HG02884 (cell line): ENCODE measurements at regions not wholly inside any gene's neighbourhood (a gene's known extent, or its start where the extent isn't known, plus 50 kb on each side); places are given as distances from the start of the nearest gene placed in this dataset.

Source experiments
- ATAC-seq: cut with Tn5 transposase; IDR thresholded peaks from one replicate; pipeline ENCODE4 v1.9.1; 2021; ENCODE audit warnings: mild to moderate bottlenecking, moderate library complexity; ENCODE audit not compliant: unreplicated experiment

DNA sequence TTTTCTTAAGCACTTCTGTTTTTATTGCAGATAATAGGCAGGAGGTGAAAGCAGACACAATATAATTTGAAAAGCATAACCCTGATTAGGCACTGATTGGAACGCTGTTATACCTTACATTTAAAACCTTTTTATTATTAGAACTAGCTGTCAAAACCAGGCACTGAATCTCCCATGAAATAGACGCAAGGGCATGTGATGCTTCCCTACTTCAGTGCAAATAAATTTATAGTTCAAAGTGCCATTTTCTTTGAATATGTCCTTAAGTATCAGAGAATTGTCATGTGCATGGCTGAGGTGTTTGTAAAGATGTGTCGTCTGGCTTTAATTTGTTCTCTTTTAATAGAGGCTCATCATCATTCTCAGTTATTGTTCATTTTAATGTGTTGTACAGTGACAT is 386.0 kb downstream of the NR2F2 start:
- ATAC-seq: no peak

DNA sequence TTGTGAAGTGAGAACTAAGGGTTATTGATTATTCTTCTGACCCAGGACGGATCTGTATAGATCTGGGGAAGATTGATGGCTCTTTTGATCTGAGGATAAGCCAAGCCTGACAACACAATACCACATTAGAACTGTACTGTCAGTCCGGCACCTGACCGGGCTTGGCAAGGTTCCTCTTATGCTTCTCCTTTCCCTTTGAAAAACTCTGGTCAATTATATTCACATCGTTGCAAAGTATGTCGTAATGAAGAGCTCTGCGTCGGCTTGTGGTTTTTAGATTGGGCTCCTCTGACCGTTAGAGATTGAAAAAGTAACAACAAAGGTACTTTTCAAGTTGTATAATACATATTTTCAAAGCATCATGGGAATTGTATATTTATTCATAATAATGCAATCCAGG is 389.8 kb downstream of the NR2F2 start:
- no peak for ATAC-seq

DNA sequence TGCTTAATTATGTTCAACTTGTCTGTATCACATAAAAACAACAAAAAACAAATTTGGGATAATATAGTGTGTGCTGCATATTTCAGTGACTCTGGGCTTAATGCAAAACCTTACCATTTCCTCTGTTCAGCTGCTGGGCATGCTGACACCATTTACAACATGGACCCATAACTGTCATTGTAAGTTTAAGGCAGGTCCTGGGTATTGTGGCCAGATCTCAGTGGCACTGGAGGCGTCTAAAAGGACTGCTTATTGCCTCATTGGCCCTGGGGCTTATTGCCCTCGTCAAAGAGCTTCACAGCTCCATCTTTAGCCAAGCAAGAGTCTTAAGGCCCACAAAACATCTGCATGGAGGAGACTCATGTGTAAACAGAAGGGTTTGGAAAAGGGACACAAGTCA is 390.2 kb downstream of the NR2F2 start:
- ATAC-seq: no peak

DNA sequence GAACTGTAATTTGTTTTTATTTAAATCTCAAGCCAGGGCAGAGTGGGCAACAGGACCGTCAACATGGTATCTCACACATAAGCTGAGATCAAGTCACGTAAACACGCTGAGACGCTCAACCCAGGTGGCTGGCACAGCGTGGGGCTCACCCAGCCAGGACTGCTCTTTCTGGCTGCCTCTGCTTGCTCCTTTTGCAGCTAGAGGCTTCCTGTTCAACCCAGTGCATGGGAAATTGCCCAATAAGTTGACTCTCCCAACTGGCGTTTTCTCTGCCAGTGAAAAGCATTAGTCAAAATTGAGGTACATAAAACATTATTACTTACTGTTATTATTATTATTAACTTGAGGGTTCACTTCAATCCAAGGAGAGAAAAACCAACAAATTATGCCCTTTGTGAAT is 398.1 kb downstream of the NR2F2 start:
- ATAC-seq: no peak

DNA sequence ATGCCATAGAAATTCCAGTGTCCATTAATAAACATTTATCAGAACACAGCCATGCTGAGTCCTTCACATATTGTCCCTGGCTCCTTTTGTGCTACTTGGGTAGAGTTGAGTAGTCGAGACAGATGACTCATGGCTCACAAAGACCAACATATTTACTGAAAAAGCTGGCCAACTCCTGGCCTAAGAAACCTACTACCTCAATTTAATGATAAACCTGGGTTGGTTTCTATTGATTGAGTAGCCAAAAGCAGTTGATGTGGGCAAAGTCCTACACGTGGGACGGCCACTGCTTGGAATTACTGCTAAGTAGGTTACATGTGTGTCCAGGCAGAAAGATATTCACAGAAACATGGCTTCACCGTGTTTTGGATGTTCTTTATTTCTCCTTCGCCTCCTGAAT is 402.2 kb downstream of the NR2F2 start:
- no peak for ATAC-seq

DNA sequence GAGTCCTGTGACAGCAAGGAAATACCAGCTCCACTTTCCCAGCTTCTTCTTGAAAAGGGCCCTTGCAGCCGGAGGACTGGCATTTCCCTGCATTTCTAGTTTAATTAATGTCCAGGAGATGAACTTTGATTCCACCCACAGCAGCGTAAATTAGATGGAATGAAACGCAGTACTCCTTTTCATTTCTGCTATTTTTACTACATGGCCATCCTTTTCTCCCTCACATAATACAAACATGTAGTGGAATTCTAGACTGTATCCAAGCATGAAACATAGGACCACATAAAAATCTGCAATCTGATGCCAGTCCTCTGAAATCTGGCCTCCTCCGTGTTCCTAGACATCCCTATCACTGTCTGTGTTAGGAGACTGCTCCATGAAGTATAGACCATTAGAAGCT is 403.2 kb downstream of the NR2F2 start:
- ATAC-seq: no peak

DNA sequence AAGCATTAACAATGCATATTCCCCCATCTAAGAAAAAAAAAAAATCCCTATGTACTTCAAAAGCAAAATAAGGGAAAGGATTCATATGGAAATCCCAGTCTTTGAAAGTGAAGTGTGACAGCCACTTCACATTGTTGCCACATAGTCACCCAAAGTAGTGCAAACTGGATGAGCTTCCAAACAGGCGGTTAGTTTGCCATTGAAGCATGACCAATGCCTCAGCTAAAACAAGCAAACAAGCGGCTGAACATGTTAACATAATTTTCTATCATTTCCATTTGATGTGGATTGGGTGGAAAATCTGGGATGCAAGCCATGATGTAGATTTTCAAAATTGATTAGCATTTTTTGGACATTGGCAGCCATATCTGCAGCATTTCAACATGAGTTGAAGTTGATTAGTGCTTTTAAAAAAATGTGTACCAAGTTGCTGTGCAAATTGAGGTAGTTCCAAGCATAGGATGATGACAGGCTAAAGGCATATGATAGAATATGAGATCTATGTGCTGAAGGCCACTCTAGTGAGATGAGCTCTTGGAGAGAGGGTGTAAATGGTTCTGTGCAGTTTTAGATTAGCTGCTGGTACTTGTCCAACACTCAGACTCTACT is 405.2 kb downstream of the NR2F2 start:
- ATAC-seq: no peak

DNA sequence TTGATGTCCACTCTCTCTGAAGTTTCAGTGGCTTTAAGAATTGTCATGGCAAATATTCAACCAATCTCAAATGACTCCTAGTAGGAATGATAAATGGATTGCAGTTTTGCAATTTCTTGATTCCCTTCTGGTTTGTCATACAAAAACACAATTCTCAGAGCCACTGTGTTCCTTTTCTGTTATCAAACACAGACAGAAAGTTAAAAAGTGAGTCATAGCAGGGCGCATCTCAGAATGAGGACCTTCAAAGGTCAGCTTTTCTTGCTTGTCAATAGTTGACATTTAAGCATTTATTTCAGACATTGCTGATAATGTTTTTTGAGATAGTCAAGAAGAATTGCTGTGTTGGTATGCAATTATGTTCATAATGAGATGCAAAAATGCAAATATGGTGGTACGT is 405.9 kb downstream of the NR2F2 start:
- no peak for ATAC-seq

DNA sequence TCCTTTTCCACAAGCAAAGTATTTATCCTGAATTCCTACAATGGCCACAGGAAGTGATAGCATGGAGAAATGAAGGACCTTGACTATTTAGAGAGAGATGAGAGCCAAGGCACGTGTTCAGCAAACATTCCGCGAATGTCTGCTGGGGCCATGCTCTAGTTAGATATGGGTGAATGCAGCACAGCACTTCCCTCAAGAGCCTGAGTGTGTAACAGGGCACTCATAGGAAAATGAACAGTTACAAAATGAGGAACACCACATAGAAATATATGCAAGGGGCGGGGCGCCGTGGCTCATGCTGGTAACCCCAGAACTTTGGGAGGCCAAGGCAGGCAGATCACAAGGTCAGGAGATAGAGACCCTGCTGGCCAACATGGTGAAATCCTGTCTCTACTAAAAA is 406.9 kb downstream of the NR2F2 start:
- no peak for ATAC-seq

DNA sequence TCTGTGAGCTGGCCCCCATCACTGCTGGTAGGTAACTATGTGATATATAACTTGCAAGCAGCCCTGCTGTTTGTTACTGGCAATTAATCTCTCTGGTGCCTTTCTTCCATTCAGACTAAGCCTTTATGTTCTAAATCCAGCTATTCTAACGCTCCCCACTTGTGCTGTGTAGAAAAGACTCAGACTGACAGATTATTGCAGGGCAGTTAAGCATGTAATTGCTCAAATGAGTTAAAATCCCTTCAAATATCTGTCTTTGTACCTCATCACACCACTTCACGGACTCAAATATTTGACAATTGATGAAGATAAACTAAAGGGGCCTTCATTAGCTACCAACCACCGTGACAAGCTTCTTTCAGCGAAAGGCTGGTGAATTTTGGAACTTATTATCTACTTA is 416.2 kb downstream of the NR2F2 start:
- ATAC-seq: no peak

DNA sequence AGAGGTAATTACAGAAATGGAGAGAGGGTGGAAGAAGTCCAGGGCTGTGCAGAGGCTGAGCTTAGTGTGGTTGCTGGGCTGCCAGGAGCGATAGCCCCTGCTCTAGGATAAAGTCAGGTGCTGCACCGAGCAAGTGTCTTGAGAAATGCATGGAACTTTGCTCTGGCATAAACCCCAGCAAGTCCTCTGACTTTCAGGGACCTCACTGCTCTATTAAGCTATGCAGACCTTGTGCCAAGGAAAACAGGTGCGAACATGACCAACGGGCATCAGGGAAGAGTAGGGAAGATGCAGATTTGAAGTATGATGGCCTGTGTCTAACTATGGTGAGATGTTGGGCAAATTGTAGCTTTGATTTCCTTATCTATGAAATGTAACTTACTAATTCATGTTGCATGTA is 416.8 kb downstream of the NR2F2 start:
- ATAC-seq: no peak

DNA sequence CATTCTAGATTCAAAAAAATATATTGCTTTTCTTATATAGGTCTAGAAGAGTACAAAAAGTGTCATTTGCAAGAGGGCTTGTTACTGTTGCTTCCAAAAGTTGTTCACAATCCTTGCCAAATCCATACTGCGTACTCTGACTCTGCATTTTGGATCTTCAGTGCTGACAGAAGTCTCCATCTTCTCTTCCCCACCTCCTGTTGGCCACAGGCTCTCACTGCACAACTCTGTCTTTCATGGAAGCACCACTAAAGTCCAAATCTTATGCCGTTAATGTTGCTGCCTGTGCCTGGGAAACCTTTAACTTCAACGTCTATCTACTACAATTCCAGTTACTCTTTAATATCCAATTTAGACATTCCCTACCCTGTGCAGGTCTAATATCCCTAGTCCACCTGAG is 419.9 kb downstream of the NR2F2 start:
- ATAC-seq: no peak

DNA sequence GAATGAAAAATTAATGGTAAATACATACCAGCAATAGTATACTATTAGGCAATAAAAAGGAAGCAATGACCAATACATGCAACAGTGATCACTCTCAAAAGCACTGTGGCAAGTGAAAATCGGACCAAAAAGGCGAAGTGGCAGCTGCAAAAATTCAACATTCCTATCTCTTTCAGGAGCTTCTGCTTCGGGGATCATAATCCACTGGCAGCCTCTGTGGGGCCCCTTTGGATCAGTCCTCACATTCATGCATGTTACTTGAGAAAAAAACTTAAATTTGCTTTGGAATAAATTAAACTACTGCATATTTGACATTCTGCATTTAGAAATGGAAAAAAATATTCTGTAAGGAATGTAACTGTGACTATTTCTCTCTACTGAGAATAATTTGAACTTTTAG is 425.6 kb downstream of the NR2F2 start:
- no peak for ATAC-seq

DNA sequence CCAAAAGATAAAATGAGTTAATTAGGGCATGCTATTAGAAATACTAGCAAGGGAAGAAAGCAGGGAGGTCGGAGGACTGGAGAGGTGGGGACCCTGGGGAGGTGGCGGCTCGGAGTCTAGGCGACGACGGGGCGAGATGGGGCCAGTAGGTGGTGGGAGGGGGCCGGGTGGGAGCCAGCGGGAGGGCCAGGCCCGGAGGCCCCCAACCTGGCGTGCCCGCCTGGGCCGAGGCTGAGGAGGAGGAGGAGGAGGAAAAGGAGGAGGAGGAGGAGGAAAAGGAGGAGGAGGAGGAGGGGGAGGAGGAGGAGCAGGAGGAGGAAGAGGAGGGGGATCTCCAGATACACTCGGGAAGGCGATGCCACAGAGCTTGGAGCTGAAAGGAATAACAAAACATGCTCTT is 426.2 kb downstream of the NR2F2 start:
- no peak for ATAC-seq

DNA sequence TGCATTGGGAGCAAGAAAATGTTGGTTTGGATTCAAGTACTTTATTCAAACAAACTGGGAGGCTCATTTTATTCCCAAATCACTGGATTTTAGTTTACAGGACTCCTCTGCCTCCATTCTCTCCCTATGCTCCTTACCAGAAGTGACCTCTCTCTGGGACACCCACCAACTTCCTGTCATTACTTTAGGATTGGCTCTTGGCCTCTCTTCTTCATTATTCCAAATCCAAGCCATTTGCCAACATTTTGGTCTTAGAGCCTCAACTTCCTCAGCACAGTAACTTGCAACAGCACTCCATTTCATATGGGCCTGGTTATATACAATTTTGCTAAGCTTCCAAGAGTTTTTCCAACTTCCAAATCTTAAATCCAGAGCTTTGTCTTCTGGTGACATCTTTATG is 432.1 kb downstream of the NR2F2 start:
- no peak for ATAC-seq

DNA sequence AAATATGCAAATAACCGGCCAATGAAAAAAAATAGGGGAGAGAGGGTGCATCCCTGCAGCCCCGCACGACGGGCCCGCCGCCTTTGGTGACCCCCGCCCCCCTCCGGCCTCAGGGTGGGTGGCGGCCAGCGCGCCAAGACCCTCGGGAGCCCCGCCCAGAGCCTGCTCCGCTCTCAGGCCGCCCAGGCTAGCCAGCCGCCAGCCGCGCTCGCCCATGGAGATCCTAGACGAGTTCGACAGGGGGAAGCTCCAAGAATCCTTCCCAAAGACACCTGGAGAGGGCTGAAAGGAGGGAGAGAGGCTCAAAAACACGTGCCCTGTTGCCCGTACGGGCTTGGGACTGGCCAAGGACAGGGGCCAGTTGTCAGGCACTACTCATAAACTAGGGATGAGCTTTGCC is 434.0 kb downstream of the NR2F2 start:
- no peak for ATAC-seq

DNA sequence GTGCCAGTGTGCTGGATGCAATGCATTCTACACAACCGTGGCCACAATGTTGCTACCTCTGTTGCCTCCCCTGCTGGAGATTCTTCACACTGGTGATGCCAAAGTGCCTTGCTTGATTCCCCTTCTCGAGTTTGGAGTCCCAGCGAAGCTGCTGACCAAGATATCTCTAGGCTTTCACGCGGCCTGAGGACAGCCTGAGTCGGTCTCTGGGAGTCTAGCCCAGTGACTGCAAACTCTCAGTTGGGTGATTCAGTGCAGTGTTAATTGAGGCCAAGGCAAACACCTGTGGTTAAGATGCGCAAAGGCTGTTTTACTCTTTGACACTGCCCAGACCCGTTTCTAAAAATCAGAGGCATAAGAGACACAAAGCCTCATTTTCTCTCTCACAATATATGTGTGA is 434.4 kb downstream of the NR2F2 start:
- no peak for ATAC-seq

DNA sequence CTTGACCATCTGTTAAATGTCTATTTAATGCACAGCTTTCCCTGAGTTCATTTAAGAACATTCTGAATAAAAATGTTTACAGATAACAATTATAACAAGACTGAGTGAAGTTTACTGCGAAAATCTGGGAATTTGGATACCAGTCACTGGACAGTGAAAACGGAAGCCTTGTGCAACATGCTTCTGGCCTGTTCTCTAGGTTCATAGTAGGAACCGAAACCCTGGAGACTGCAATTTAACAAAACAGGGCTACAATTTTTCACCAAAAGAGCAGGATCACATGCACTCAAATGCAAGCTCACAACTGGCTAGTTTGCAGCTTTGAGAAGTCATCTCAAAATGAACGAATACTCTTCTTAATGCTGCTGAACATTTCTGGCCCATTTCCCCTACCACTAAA is 435.9 kb downstream of the NR2F2 start:
- ATAC-seq: no peak

DNA sequence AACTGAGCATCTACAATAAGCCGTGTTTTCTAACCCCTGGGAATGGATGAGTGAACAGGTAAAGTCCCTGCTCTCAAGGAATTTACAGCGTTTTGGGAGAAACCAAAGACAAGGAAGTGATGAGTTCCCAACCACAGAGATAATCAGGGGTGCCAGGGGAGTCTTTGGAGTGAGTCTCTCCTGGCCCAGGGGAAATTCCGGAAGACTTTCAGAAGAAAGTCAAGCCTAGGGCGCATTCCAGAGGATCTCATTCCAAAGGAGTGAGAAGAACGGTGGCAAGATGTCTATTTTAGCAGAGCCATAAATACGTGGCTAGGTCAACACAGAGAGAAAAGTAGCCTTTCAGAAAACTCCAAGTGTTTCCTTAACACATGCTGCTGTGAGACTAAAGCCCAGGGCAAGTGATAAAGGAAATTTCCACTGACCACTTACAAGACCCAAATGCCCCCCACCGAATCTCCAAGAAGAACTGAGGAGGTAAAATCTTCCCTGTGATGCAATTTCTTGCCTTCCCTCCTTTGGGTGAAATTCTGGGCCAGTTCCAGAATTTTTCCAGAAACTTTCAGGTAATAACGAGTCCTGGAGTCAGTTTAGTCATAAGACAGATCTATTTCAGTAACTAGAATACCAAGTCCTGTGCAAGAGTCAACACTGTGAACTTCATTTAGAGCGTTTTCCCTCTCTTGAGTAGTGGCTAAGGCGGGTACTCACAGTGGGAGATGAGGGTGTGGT is 437.4 kb downstream of the NR2F2 start:
- no peak for ATAC-seq

DNA sequence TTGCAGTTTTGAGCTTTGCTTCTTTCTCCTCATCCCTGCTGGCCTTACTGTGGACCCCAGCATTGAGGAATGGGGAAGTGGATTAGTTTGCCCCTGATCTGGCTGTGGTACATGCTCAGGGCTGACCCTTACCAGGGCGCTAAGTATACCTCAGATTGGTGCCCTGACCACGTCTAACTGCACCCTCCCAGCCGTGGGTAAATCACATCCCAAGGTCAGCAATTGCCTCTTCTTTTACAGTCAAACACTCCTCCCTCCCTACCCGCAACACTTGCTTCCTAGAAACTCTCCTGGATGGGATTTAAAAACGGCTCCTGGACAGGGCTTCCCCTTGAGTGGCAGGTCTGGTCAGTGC is 437.9 kb downstream of the NR2F2 start:
- no peak for ATAC-seq

DNA sequence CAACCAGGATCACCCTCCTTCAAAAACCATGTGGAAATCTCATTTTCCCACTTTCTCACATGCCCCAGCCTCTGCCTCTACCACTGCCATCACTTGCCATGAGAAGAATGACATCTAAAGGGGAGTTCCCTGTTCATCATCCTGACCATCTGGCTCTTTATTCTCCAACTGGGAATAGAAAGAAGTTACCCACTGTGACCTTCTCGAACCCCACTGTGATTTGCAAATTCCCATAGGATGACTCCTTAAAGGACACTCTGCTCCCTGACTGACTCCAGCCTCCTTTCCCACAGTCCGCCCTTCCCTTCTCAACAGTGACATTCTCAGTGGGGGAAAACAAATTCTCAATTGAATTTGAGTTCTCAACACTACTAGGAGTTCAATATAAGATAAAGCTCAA is 440.5 kb downstream of the NR2F2 start:
- ATAC-seq: no peak

DNA sequence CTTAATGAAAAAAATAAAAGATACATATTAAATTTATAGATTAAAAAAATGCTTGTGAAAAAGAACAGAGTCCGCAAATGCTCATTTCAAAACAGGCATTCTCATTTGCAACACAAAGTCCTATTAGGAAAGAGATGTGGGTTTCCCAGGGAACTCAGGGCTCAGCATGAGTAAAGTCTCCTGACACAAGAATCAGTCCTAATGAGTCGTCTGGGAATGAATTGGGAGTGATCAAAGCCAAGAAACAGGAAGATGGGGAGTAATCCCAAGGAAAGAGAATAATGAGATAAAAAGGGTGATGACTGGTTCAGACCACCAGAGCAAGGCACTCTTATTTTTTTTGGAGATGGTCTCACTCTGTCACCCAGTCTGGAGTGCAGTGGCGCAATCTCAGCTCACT is 443.7 kb downstream of the NR2F2 start:
- ATAC-seq: no peak

DNA sequence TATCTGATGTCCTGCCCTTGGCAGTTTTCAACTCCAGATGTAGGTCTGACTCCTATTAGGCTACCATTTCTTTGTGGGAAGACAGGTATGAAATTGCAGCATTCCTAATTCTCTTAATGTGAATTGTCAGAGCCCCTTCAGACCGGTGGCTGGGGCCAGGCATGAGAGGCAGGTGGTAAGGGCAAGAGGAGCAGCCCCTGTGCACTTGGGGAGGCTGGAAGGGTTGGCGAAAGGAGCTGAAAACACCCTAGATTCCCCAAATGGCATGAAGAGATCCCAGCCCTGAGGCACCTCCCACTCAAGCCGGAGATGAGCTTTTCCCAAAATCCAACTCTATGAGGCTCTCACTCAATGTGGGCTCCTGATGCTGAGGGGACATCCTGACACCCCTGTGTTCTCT is 453.2 kb downstream of the NR2F2 start:
- no peak for ATAC-seq
